ENCODE measurements at regions not wholly inside any gene's neighbourhood (a gene's known extent, or its start where the extent isn't known, plus 50 kb on each side); places are given as distances from the start of the nearest gene placed in this dataset.
"Not testable (repeated sequence)": the region's sequence is repeated elsewhere in the genome, so short reads cannot be mapped to it uniquely, and the experiment has no call there.

DNA sequence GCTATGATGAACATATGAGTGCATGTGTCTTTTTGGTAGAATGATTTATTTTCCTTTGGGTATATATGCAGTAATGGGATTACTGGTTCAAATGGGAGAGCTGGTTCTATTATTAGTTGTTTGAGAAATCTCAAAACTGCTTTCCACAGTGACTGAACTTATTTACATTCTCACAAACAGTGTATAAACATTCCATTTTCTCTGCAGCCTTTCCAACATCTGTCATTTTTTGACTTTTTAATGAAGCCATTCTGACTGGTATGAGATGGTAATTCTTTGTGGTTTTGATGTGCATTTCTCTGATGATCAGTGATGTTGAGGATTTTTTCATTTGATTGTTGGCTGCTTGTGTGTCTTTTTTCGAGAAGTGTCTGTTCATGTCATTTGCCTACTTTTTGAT is 1124.2 kb downstream of the NAALADL2 start:
- no peak for ATAC-seq
- DNase-seq, result no peak
- intact Hi-C loops (cut with micrococcal nuclease), result no loop called here

DNA sequence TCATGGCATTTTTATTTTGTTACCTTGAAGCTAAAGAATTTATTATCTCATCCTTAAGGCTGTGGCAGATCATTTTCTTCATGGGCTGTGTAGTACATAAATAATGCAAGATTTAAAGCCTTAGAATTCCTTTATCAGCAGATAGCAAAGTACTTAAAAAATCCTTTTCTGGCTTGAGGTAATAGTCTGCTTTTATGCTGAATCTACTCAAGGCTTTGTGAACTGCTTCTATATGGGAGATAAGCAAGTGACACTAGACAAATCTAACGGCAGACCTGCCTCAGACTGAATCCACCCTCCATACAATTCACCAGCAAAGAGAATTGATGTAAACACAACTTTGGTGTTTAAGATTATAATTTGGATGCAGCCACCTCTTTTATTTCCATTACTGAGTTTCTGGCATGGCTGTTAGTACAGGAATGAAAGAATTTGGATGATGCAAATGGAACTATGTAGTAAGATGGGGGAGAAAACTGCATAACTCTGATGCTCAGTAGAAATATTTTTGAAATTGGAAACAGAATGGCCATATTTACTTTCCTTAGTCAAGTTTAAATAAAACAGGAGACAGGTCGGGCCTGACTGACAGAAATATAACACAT is 1121.5 kb downstream of the NAALADL2 start:
- intact Hi-C loops (cut with micrococcal nuclease), result no loop called here
- ATAC-seq (no peak), DNase-seq (no peak)

DNA sequence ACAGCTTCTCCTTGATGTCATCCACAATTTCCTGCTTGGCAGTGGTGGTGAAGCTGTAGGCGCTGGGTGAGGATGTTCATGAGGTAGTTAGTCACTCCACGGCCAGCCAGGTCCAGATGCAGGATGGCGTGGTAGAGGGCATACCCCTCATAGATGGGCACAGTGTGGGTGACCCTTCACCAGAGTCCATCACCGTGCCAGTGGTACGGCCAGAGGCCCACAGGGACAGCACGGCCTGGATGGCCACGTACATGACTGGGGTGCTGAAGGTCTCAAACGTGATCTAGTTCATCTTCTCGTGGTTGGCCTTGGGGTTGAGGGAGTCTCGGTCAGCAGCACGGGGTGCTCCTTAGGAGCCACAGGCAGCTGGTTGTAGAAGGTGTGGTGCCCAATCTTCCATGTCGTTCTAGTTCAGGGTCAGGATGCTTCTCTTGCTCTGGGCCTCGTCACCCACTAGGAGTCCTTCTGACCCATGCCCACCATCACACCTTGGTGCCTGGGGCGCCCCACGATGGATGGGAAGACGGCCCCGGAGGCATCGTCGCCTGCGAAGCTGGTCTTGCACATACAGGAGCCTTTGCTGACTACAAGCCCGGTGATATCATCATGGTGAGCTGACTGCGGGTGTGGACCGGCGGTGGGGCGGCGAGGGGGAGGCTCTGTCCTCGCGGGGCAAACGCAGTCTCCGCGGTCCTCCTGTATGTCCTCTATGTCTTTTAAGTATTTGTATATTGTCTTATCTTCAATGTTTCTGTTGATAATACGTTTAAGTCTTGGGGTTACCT is 1119.0 kb downstream of the NAALADL2 start:
- no peak for ATAC-seq
- DNase-seq, result no peak
- intact Hi-C loops (cut with micrococcal nuclease), result no loop called here

DNA sequence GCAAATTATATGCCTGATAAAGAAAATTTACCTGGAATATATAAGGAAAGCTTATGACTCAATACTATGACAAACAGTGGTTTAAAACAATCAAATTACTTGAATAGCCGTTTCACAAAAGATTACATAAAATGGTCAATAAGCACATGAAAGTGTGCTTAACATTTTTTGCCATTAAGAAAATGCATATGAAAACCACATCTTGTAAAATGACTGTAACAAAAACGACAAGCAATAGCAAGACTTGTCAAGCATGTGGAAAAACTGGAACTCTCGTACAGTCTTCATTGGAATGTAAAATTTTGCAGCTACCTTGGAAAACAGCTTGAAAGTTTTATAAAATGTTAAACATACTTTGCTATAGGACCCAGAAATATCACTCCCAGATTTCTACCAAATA is 1110.3 kb downstream of the NAALADL2 start:
- DNase-seq (no peak), ATAC-seq (no peak)
- intact Hi-C loops (cut with micrococcal nuclease), result no loop called here

DNA sequence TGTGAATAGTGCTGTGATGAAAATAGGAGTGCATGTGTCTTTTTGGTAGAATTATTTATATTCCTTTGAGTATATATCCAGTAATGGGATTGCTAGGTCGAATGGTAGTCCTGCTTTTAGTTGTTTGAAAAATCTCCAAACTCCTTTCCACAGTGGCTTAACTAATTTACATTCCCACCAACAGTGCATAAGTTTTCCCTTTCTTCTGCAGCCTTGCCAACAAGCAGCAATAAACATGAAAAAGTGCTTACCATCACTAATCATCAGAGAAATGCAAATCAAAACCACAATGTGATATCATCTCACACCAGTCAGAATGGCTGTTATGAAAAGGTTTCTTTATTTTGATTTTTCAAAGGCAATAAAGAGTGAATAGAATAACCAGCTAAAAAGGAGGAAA is 1105.9 kb downstream of the NAALADL2 start:
- intact Hi-C loops (cut with micrococcal nuclease), result no loop called here
- ATAC-seq, result no peak

DNA sequence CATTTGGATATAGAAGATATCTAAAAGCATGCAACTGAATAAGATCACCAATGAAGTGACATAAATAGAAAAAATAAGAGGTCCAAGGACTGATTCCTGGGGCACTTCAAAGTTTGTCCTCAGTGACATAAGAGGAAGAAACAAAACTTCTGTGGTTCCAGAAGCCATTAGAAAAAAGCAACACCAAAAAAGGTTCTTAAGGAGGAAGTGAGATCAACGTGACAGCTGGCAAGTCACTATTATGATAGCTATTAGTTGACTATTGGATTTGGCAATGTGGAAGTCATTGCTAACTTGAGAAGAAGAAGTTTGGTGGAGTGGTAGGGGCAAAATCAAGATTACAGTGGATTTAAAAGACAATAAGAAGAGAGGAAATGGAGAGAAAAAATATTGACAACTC is 1098.3 kb downstream of the NAALADL2 start:
- ATAC-seq, result no peak
- intact Hi-C loops (cut with micrococcal nuclease), result no loop called here
- DNase-seq, result no peak

More for the DNA sequence above, 1105.9 kb downstream of the NAALADL2 start:
- no peak for DNase-seq

DNA sequence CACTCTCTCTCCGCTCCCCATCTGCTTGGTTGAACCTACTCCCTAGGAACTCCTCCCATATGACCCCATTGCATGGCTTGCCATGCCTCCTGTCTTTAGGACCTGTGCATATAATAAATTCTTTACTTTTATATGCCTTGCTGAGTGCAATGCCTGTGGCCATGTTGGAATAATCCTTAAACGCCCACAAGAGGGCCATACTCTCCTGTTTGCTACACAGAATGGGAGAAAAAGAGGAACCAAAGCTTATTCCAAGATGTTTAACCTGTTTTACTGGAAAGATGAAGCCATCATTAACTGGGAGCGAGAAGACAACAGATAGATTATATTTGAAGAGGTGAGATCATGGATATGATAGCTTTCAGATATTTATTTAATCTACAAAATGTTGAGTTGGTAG is 1097.8 kb downstream of the NAALADL2 start:
- intact Hi-C loops (cut with micrococcal nuclease), result no loop called here
- no peak for DNase-seq
- ATAC-seq, result no peak

DNA sequence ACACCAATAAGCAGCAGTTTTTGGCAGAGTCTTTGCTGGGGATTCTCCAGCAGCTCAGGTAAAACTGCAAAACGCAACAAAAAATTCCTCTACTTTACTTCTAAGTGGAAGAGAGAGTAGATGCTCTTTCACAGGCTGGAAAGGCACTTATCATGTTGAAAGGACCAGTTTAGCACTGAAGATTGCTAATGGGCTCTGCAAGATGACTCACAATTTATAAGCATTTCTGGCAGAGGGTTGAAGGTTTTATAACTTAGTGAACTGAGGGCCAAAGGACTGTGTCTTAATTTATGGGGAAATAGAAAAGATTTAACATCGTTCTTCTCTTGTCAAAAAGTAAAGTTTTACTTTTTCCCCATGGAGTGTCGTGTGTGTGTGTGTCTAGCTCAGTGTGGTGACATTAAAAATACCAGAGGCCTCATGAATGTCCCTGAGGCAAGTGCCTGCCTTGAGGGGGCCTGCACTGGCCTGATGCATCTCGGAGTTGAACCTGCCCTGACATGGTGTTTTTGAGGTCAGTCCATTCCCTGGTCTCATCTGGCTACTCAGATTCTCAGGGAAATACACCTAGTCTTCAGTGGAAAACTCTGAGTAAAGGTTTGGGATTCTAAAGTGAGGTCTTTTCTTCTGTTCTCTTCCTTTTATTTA is 1092.0 kb downstream of the NAALADL2 start:
- DNase-seq (no peak), ATAC-seq (no peak)
- intact Hi-C loops (cut with micrococcal nuclease), result no loop called here

DNA sequence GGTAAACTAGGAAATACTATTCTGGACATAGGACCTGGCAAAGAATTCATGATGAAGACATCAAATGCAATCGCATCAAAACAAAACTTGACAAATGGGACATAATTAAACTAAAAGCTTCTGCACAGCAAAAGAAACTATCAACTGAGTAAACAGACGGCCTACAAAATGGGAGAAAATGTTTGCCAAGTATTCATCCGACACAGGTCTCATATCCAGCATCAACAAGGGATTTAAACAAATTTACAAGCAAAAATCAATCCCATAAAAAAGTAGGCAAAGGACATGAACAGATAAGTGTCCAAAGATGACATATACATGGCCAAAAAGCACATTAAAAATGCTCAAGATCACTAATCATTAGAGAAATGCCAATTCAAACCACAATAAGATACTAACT is 1088.9 kb downstream of the NAALADL2 start:
- DNase-seq (no peak), ATAC-seq (no peak)
- intact Hi-C loops (cut with micrococcal nuclease), result no loop called here

DNA sequence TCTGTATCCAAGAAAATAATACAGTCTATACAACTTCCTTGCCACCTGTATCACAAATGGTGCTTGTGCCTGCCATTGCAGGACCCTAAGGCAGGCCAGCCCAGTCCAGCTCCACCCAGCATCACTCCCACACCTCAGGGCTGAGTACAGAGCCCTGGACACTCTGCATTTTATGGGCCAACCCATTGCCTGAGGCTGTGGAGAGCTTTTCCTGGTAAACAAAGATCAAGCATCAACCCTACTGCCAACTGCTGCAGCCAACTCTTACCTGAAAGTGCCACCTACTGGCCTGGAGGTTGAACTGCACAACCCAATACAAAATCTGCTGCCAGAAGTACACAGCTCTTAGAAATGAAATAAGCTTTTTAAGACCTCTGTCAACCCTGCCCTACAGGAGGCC is 1082.2 kb downstream of the NAALADL2 start:
- no peak for DNase-seq
- intact Hi-C loops (cut with micrococcal nuclease), result no loop called here
- no peak for ATAC-seq

DNA sequence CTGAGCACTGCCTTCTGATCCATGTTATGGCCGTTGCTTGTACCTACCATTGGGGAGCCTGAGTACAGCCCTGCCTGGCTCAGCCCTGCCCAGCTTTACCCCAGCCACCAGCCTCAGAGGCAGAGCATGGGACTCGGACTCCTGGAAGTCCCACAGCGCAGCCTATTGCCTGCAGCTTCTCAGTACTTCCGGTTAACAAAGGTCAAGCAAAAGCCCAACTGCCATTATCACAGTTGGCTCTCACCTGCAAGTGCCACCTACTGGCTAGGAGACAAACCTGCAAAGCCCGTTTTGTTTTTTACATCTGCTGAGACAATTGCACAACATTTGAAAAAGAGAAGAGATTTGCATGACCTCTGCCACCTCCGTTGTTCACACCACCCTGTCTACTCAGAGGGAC is 1081.7 kb downstream of the NAALADL2 start:
- intact Hi-C loops (cut with micrococcal nuclease), result no loop called here
- ATAC-seq (no peak), DNase-seq (no peak)

DNA sequence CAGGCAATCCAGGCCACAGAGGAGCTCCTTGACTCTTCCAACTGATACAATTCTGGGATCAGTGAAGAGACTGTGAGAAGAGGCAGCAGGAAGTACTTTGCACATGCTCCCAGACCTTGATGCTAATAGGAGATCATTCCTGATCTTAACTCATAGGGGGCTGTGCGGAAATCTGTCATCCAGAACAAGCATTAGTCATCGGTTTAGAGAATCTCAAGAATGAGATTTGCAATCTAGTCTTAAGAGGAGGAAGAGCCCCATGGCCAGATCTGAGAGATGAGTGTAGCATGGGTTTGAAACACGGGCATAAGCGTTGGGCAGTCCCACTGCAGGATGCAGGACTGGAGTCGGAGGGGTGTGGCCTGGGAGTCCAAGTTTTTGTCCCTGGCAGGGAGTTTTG is 1081.1 kb downstream of the NAALADL2 start:
- DNase-seq, result no peak
- no peak for ATAC-seq
- intact Hi-C loops (cut with micrococcal nuclease), result no loop called here

DNA sequence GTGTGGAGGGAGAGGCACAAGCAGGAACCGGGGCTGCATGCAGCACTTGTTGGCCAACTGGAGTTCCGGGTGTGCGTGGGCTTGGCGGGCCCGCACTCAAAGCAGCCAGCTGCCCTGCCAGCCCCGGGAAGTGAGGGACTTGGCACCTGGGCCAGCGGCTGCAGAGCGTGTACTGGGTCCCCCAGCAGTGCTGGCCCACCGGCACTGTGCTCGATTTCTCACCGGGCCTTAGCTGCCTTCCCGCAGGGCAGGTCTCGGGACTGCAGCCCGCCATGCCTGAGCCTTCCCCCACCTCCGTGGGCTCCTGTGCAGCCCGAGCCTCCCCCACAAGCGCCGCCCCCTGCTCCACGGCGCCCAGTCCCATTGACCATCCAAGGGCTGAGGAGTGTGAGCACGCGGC is 1078.2 kb downstream of the NAALADL2 start:
- DNase-seq; ATAC-seq; intact Hi-C loops (cut with micrococcal nuclease): not testable (repeated sequence)

DNA sequence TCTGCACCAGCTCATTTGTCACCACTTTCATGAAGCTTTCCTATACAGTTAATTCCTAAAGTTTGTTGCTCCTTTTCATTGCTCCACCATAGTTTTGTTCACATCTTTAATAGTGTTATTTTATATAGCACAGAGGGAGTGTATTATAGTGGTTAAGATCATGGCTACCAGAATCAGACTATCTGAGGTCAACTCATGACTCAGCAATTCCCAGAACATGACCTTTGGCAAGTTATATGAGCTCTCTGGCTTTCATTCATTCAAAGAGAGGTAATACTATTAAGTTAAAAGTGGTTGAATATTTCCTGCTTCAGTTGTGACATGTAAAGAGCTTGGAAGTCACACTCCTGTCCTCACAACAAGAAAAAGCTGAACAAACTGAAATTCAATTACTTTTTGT is 1073.5 kb downstream of the NAALADL2 start:
- ATAC-seq (no peak), DNase-seq (no peak)
- intact Hi-C loops (cut with micrococcal nuclease), result no loop called here

DNA sequence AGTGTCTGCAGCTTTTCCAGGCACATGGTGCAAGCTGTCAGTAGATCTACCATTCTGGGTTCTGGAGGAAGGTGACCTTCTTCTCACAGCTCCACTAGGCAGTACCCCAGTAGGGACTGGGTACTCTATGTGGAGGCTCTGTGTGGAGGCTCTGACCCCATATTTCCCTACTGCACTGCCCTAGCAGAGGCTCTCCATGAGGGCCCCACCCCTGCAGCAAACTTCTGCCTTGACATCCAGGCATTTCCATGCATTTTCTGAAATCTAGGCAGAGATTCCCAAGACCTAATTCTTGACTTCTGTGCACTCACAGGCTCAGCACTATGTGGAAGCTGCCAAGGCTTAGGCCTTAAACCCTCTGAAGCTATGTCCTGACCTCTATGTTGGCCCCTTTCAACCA is 1060.0 kb downstream of the NAALADL2 start:
- intact Hi-C loops (cut with micrococcal nuclease), result no loop called here
- DNase-seq, result no peak
- ATAC-seq, result no peak

DNA sequence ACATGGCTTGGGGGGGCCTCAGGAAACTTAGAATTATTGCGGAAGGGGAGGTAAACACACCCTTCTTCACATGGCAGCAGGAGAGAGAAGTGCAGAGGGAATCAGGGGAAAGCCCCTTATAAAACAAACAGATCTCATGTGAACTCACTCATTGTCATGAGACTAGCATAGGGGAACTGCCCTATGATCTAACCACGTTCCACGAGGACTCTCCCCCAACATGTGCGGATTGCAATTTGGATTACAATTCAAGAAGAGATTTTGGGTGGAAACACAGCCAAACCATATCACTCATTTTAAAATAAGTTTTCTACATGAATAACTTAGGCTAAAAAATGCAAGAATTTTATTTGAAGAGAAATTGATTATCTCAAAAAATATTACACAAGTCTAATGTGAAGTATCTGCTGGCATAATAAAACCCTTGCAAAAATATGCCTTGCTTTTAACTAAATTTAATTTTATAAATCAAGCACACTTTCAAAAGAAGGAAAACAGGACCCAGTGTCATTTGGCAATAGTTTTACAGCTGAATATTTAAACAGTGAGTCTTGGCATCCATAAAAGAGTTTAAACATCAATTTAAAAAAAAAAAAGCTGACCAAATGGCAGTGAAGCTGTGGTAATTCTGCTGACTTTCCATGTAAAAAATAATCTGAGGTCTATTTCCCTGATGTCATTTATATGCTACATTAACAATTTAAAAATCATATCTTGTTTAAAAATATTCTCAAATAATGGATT is 1057.2 kb downstream of the NAALADL2 start:
- ATAC-seq, result peak; percentile 22
- intact Hi-C loops (cut with micrococcal nuclease), result no loop called here
- DNase-seq, result no peak

DNA sequence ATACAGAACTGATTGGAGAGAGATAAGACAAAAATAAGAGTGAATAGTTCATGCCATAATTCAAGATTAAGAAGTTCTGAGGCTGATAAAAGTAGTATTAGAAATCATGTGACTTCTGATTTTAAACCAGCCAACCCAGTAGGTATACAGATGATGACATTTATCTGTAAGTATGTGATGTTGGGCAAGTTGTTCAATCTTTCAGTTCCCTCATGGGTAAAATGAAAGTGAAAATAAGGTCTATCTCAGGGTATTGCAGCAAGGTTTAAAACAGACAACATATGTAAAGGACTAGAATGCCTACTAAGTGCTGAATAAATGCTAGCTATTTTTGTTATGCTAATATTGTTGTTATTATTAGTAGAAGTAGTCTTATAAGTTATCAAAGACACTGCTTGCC is 1055.7 kb downstream of the NAALADL2 start:
- no peak for DNase-seq
- ATAC-seq, result no peak
- intact Hi-C loops (cut with micrococcal nuclease), result no loop called here

DNA sequence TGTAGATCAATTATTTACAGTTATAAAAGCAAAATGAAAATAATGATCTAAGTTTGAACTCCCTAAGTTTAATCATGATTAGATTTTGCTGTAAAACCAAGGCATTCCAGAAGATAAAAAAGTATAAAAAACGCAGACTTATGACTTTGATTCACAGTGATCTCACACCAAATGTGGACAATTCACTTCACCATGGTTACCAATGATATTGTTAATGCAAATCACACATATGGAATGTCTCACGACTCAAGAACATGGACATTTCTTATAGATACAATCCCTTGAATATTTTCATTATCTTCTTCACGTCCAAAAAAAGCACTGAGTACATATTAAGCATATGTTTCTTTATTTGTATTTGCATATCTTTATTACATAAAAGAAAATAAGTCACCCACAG is 1054.2 kb downstream of the NAALADL2 start:
- no peak for DNase-seq
- intact Hi-C loops (cut with micrococcal nuclease), result no loop called here
- ATAC-seq, result no peak

DNA sequence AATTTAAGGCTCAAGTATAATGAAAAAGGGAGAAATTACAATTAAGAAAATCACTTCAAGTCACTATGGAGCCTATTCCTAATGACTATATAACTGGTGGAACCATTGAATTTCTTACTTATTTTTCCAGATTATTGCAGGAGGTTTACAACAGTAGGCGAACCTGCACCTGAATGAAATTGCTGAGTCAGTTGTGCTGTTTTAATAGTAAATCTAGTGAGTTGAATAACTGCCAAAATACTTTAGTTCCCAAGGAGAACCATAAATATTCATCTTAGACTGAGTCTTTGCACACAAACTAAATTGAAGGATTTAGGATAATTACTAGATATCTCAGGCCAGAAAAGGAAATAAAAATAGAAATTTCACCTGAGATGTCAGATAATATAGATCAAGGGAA is 1052.8 kb downstream of the NAALADL2 start:
- DNase-seq (no peak), ATAC-seq (no peak)
- intact Hi-C loops (cut with micrococcal nuclease), result no loop called here

DNA sequence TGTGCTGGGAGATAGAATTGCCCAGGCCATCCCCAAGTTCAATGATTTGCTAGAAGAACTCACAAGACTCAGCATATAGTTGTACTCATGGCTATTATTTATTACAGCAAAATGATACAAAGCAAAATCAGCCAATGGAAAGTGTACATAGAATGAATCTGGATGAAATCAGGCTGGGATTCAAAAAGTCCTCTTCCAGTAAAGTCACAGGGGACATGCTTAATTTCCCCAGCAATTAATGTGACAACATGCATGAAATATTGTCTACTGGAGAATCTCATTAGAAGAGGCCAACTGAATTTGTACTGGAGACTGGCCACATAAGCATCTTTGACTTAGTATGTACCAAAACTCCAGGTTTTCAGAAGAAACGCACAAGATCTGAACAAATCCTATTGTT is 1043.1 kb downstream of the NAALADL2 start:
- no peak for DNase-seq
- no peak for ATAC-seq
- intact Hi-C loops (cut with micrococcal nuclease), result no loop called here

All from left ventricle myocardium superior (tissue), 1 donor.